GM23338 (cell line): ENCODE measurements at regions not wholly inside any gene's neighbourhood (a gene's known extent, or its start where the extent isn't known, plus 50 kb on each side); places are given as distances from the start of the nearest gene placed in this dataset.

ENCODE experiments used
- CREB1 ChIP-seq: fragments of 250-450 bp; sonication (Bioruptor Pico); IDR thresholded peaks from 2 replicates; pipeline ENCODE4 v1.5.0; 2020; ENCODE audit warnings: low read depth, mild to moderate bottlenecking, moderate library complexity
- EZH2 ChIP-seq: fragments of 200-600 bp; sonication (generic); IDR thresholded peaks from one replicate; pipeline ENCODE4 v1.8.0; 2017; ENCODE audit warnings: antibody characterized with exemption, mild to moderate bottlenecking, low read depth; ENCODE audit not compliant: unreplicated experiment
- JUNB ChIP-seq: IDR thresholded peaks from one replicate; pipeline ENCODE4 v1.6.1; 2016; ENCODE audit warnings: antibody characterized with exemption; ENCODE audit not compliant: unreplicated experiment
- NANOG ChIP-seq: IDR thresholded peaks from 2 replicates; pipeline ENCODE4 v1.6.1; 2016; ENCODE audit warnings: antibody characterized with exemption, borderline replicate concordance
- POLR2AphosphoS5 ChIP-seq: IDR thresholded peaks from 2 replicates; pipeline ENCODE4 v1.6.1; 2016; ENCODE audit warnings: antibody characterized with exemption, low read depth
- STAT1 ChIP-seq: IDR thresholded peaks from one replicate; pipeline ENCODE4 v1.6.1; 2016; ENCODE audit warnings: antibody characterized with exemption; ENCODE audit not compliant: unreplicated experiment
- ZNF114 ChIP-seq: fragments of 250-450 bp; sonication (Bioruptor Pico); IDR thresholded peaks from 2 replicates; pipeline ENCODE4 v1.5.0; 2020; ENCODE audit warnings: mild to moderate bottlenecking, moderate library complexity
- ZNF331 ChIP-seq: fragments of 250-450 bp; sonication (Bioruptor Pico); IDR thresholded peaks from 2 replicates; pipeline ENCODE4 v1.5.0; 2020; ENCODE audit warnings: low read depth, mild to moderate bottlenecking, moderate library complexity
- TF ChIP-seq, protein P1 (sequence below): fragments of 250-450 bp; sonication (Bioruptor Pico); IDR thresholded peaks from 2 replicates; pipeline ENCODE4 v1.5.0; 2020; ENCODE audit warnings: mild to moderate bottlenecking, moderate library complexity
- TF ChIP-seq, protein P2 (sequence below): IDR thresholded peaks from one replicate; pipeline ENCODE4 v1.6.1; 2018; ENCODE audit warnings: antibody characterized with exemption; ENCODE audit not compliant: unreplicated experiment
- TF ChIP-seq, protein P3 (sequence below): IDR thresholded peaks from 2 replicates; pipeline ENCODE4 v1.6.1; 2016; ENCODE audit warnings: antibody characterized with exemption

DNA sequence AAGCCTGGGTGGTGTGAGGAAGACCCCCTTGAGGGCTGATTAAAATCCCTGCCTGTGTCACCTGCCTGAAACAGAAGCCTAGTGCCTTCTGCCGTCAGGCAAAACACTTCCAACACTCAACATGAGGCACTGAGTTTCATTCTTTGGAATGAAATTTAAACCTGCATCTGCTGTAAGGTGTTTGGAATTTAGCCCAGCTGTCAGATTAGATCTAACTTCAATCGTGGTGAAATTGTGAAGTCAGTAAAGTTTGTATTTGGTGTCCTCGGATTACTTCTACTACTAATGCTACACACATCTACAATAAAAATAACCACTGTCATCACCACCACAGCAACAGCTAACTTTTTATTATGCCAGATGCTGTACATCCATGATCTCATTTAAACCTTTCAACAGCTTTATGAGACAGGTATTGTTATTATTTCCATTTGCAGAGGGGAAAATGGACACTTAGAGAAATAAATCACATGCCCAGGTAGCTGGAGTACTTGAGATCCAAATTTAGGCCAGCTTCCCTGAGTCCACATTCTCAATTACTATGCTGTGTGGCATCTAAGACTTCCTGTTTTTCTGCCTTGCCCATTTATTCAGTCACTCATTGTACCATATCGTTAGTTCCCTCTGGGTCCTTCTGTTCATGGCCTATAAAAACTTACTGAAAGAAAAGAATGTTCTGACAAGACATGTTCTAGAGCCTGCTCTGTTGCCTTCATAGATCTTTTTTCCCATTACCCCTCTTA lies 98.2 kb upstream of the GCFC2 start (continued):
- TF ChIP-seq, protein P1, sequence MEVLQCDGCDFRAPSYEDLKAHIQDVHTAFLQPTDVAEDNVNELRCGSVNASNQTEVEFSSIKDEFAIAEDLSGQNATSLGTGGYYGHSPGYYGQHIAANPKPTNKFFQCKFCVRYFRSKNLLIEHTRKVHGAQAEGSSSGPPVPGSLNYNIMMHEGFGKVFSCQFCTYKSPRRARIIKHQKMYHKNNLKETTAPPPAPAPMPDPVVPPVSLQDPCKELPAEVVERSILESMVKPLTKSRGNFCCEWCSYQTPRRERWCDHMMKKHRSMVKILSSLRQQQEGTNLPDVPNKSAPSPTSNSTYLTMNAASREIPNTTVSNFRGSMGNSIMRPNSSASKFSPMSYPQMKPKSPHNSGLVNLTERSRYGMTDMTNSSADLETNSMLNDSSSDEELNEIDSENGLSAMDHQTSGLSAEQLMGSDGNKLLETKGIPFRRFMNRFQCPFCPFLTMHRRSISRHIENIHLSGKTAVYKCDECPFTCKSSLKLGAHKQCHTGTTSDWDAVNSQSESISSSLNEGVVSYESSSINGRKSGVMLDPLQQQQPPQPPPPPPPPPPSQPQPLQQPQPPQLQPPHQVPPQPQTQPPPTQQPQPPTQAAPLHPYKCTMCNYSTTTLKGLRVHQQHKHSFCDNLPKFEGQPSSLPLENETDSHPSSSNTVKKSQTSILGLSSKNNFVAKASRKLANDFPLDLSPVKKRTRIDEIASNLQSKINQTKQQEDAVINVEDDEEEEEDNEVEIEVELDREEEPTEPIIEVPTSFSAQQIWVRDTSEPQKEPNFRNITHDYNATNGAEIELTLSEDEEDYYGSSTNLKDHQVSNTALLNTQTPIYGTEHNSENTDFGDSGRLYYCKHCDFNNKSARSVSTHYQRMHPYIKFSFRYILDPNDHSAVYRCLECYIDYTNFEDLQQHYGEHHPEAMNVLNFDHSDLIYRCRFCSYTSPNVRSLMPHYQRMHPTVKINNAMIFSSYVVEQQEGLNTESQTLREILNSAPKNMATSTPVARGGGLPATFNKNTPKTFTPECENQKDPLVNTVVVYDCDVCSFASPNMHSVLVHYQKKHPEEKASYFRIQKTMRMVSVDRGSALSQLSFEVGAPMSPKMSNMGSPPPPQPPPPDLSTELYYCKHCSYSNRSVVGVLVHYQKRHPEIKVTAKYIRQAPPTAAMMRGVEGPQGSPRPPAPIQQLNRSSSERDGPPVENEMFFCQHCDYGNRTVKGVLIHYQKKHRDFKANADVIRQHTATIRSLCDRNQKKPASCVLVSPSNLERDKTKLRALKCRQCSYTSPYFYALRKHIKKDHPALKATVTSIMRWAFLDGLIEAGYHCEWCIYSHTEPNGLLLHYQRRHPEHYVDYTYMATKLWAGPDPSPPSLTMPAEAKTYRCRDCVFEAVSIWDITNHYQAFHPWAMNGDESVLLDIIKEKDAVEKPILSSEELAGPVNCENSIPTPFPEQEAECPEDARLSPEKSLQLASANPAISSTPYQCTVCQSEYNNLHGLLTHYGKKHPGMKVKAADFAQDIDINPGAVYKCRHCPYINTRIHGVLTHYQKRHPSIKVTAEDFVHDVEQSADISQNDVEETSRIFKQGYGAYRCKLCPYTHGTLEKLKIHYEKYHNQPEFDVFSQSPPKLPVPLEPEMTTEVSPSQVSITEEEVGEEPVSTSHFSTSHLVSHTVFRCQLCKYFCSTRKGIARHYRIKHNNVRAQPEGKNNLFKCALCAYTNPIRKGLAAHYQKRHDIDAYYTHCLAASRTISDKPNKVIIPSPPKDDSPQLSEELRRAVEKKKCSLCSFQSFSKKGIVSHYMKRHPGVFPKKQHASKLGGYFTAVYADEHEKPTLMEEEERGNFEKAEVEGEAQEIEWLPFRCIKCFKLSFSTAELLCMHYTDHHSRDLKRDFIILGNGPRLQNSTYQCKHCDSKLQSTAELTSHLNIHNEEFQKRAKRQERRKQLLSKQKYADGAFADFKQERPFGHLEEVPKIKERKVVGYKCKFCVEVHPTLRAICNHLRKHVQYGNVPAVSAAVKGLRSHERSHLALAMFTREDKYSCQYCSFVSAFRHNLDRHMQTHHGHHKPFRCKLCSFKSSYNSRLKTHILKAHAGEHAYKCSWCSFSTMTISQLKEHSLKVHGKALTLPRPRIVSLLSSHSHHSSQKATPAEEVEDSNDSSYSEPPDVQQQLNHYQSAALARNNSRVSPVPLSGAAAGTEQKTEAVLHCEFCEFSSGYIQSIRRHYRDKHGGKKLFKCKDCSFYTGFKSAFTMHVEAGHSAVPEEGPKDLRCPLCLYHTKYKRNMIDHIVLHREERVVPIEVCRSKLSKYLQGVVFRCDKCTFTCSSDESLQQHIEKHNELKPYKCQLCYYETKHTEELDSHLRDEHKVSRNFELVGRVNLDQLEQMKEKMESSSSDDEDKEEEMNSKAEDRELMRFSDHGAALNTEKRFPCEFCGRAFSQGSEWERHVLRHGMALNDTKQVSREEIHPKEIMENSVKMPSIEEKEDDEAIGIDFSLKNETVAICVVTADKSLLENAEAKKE = no peak
- TF ChIP-seq ZNF331 (CRISPR knock-in tag) (no peak), STAT1 (no peak), EZH2 (no peak), JUNB (no peak), NANOG (no peak), POLR2AphosphoS5 (no peak), ZNF114 (CRISPR knock-in tag) (no peak), CREB1 (CRISPR knock-in tag) (no peak)
- TF ChIP-seq, protein P2, sequence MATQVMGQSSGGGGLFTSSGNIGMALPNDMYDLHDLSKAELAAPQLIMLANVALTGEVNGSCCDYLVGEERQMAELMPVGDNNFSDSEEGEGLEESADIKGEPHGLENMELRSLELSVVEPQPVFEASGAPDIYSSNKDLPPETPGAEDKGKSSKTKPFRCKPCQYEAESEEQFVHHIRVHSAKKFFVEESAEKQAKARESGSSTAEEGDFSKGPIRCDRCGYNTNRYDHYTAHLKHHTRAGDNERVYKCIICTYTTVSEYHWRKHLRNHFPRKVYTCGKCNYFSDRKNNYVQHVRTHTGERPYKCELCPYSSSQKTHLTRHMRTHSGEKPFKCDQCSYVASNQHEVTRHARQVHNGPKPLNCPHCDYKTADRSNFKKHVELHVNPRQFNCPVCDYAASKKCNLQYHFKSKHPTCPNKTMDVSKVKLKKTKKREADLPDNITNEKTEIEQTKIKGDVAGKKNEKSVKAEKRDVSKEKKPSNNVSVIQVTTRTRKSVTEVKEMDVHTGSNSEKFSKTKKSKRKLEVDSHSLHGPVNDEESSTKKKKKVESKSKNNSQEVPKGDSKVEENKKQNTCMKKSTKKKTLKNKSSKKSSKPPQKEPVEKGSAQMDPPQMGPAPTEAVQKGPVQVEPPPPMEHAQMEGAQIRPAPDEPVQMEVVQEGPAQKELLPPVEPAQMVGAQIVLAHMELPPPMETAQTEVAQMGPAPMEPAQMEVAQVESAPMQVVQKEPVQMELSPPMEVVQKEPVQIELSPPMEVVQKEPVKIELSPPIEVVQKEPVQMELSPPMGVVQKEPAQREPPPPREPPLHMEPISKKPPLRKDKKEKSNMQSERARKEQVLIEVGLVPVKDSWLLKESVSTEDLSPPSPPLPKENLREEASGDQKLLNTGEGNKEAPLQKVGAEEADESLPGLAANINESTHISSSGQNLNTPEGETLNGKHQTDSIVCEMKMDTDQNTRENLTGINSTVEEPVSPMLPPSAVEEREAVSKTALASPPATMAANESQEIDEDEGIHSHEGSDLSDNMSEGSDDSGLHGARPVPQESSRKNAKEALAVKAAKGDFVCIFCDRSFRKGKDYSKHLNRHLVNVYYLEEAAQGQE = no peak
- TF ChIP-seq, protein P3, sequence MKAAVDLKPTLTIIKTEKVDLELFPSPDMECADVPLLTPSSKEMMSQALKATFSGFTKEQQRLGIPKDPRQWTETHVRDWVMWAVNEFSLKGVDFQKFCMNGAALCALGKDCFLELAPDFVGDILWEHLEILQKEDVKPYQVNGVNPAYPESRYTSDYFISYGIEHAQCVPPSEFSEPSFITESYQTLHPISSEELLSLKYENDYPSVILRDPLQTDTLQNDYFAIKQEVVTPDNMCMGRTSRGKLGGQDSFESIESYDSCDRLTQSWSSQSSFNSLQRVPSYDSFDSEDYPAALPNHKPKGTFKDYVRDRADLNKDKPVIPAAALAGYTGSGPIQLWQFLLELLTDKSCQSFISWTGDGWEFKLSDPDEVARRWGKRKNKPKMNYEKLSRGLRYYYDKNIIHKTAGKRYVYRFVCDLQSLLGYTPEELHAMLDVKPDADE = no peak
